GM18951 (cell line): ENCODE measurements at regions not wholly inside any gene's neighbourhood (a gene's known extent, or its start where the extent isn't known, plus 50 kb on each side); places are given as distances from the start of the nearest gene placed in this dataset.

Source experiments
- POLR2A ChIP-seq: IDR thresholded peaks from 4 replicates; pipeline ENCODE4 v1.6.1; 2011; ENCODE audit warnings: mild to moderate bottlenecking; ENCODE audit not compliant: insufficient read length, insufficient read depth; ENCODE audit errors: extremely low read depth
- in situ Hi-C: fragments of 300-500 bp; cut with MboI; formaldehyde crosslinking; loops from one replicate; pipeline ENCODE4 v1.12.0; 2022; ENCODE audit warnings: low sequenced_read_pairs, mixed read lengths, inconsistent platforms; ENCODE audit not compliant: unreplicated experiment

DNA sequence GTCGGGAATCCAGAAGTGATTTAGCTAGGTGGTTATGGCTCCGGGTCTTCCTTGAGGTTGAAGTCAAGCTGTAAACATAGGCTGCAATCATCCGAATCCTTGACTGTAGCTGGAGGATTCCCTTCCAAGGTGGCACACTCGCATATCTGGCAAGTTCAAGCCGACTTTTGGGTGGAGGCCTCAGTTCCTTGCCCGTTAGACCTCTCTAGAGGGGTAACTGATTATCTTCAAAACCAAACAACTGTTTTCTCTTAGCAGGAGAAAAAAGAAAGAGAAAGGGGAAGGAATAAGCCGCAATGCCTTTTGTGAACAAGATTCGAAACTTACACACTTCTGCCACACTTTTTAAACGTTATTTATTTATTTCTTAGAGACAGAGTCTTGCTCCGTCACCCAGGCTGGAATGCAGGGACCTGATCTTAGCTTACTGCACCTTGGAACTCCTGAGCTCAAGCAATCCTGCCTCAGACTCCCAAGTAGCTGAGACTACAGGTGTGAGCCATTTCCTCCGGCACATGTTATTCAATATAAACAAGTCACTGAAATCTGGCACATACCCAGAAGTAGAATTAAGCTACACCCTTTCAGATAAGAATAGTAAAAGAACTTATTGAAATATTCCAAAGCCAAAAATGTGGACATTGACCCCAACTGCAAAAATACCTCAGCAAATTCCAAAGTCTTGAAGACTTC lies 76.3 kb downstream of the HFE start:
- no peak for TF ChIP-seq POLR2A
- in situ Hi-C loops, result no loop called here

DNA sequence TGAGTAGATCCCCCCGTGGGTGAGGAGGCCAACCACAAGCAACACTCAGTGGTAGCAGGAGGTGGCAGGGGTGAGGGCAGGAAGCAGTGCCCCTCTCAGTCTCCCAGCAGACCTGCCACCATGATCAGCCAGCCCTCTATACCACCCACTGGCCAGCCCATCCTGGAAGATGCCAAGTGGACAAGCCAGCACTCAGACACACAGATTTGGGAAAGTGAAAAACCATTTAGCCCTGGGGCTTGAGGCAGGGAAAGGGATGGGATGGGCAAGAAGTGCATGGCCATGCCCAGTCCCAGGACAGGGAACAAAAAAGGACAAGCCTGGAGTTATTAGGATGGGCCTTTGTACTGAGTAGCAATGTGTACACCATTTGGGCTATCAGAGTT lies 76.9 kb downstream of the HFE start:
- no peak for TF ChIP-seq POLR2A
- in situ Hi-C loops, result no loop called here

DNA sequence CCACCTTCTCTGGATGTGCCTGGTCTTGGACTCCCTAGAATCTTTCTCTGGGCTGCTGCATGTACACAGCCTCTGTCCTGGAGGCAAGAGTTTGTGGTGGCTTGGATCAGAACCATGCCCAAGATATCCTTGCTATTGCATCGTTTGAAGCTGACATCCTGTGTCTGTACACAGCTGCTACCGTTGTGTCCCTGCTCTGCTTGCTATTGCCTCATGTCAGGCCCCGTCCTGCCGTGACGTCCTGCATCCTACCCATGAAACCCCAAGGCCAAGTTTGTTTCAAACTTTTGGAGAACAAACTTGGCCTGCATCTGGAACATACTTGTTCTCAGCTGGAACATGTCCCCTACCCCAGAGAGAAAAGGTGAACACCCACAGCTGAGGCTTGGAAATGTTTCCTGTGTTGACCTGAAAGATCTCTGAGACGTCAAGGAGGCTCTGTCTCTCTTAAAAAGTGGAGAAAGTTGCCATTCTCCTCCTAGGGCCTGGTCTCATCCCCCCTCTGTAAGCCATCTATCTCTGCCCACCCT lies 78.1 kb downstream of the HFE start:
- in situ Hi-C loops, result no loop called here
- no peak for TF ChIP-seq POLR2A

- in situ Hi-C loops, result no loop called here
- no peak for TF ChIP-seq POLR2A
Measured at GRCh38 chr6:26170181-26170580, 83.0 kb downstream of the HFE start.

DNA sequence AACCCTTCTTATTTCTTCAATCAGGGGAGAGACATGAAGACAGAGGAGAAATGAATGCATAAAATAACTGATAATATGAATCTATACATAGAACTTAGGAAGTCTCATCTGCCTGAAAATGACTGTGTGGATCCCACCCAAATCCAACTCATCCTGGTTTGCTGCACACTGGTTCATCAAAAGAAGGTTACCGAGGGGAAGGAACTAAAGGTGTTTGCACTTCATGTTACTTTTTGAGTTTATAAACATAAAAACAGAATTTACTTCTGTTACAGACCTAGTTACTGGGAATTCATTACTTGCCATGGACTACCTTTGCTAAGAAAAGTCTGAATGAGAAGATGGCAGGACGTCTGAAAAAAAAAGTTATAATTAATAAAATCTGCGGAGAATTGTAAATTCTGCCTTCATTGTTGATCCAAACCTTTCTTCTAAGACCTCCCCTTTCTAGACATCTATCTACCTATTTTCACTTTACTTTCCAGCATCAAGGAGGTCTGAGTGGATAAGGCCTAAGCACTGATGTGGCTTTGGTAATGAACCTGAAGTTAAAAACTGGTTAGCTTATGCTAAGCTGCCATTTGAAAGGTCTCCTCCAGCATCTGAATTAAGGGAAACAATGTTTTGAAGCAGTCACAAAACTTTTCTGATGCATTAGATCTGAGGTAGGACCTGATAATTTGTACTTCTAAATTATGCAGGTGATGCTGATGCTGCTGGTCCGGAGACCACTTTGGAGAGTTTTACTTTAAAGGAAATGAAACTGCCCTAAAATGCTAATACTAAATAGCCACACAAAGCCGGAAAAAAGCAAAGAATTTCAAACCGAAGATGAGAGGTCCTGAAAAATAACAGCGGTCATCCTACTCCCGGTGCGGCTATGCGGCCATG lies 84.0 kb downstream of the HFE start:
- TF ChIP-seq POLR2A, result no peak
- in situ Hi-C loops, result no loop called here

DNA sequence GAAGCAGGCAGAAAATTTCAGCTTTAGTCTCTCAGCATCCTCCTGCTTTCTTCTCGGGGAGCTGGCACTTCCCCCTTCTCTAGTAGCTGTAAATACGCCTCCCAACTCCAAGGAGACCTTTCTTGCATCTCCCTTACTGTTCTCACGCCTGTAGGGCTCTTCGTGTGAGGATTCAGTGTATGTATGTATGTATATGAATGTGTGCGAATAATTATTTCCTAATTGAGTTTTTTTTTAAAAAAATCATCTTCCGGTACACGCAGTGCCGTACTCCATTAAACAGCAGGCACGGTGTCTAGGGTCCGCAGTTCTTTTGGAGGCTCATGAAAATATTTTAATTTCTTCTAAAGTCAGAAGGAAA lies 85.4 kb downstream of the HFE start:
- in situ Hi-C loops, result no loop called here
- peak; percentile 41 for TF ChIP-seq POLR2A

DNA sequence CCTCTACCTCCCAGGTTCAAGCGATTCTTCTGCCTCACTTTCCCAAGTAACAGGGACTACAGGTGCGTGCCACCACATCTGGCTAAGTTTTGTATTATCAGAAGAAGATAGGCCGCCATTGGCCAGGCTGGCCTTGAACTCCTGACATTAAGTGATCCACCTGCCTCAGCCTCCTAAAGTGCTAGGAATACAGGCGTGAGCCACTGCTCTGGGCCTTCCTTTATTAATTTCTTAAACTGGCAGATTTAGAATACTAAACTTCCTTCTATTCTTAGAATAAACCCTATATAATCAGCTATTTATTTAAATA lies 86.6 kb downstream of the HFE start:
- TF ChIP-seq POLR2A, result no peak
- in situ Hi-C loops, result no loop called here

DNA sequence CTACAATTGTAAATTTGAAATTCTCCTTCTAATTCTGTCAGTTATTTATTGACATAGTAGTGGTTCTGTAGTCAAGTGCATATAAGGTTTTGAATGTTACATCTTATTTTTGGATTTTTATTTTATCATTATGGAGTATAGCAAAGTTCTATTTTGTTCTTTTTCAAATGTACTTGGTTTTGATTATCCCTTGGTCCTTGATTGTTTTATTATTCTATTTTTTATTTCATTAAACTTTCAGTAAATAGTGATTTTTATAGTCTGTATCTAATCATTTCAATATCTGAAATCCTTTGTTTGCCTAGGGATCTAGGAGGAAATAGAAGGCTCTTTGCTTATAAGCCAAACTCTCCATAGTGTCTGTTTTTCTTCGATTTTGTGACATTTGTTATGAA lies 87.8 kb downstream of the HFE start:
- in situ Hi-C loops, result no loop called here
- no peak for TF ChIP-seq POLR2A

DNA sequence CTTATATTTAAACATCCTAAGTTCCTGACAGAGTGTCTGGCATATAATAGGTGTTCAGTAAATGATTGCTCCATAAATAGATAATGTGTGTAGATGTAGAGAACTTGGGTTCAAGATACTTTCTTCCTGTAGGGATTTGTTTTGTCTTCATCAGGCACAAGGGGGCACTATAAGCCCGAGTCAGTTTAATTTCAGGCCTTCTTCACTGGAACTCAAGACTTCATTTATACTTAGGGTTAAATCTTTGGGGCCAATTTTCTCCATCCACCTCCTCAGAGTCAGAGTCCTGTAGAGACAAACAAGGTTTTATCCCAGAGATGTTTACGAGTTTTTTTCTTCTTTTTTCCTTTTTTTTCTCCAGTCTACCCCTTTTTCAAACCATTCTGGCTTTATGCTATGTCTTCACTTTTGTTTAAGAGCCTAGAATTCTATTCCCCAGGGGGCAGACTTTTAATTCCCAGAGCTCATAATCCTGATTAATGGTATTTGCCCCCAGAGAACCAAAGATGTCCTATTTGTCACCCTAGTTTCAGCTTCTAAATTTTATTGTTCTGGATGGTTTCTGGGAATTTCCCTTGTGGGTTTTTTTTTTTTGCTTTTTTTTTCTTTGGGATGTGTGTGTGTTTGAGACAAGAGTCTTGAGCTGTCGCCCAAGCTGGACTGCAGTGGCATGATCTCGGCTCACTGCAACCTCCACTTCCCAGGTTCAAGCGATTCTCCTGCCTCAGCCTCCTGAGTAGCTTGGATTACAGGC lies 88.4 kb downstream of the HFE start:
- no peak for TF ChIP-seq POLR2A
- in situ Hi-C loops, result no loop called here

GRCh38 chr6:26179675-26180074 lies 92.4 kb downstream of the HFE start:
- in situ Hi-C loops, result no loop called here

GRCh38 chr6:26180346-26180745 lies 93.1 kb downstream of the HFE start:
- in situ Hi-C loops, result no loop called here
- no peak for TF ChIP-seq POLR2A

More at GRCh38 chr6:26179675-26180074, 92.4 kb downstream of the HFE start:
- TF ChIP-seq POLR2A, result no peak

DNA sequence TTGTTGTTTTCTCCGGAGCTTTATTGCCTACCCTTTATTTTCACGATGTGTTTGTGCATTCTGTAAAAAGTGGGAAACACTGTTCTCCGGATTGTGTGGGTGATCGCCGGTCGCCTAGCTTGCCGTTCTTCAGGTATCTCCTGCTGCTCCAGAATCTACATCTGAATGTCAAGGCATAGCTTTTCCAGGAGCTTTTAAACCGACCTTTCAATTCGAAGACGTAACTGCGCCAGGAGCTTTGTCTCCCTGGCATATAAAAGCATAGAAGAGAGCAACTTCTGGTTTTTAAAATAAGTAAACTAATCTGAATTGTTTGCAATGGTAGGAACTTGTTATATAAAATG lies 96.0 kb downstream of the HFE start:
- in situ Hi-C loops, result no loop called here
- no peak for TF ChIP-seq POLR2A

GRCh38 chr6:26183581-26184366 lies 96.5 kb downstream of the HFE start:
- in situ Hi-C loops, result no loop called here
- TF ChIP-seq POLR2A, result peak; percentile 94
